Tibial nerve (tissue), 4 donors: ENCODE measurements at regions not wholly inside any gene's neighbourhood (a gene's known extent, or its start where the extent isn't known, plus 50 kb on each side); places are given as distances from the start of the nearest gene placed in this dataset.

Experiments
- EP300 ChIP-seq, 2 donors: sonication (generic); formaldehyde crosslinking; IDR thresholded peaks; one replicate each; pipeline ENCODE4 v1.6.1; 2017; ENCODE audit warnings: antibody characterized with exemption in 2 of 2, mild to moderate bottlenecking in 1 of 2
- POLR2A ChIP-seq, 2 donors: fragments of 450-650 bp; IDR thresholded peaks; one replicate each; pipeline ENCODE4 v1.6.1; 2017; ENCODE audit warnings: antibody characterized with exemption in 2 of 2, mild to moderate bottlenecking in 2 of 2, moderate library complexity in 2 of 2
- TF ChIP-seq, protein P1 (sequence below), 5 experiments: fragments of 200-600 bp in 3 of 5; fragments of 450-650 bp in 2 of 5; sonication (generic) in 3 of 5; IDR thresholded peaks; one replicate each; pipeline ENCODE4 v1.5.1; 2016 to 2019; ENCODE audit warnings: antibody characterized with exemption in 5 of 5, mild to moderate bottlenecking in 3 of 5, moderate library complexity in 2 of 5

DNA sequence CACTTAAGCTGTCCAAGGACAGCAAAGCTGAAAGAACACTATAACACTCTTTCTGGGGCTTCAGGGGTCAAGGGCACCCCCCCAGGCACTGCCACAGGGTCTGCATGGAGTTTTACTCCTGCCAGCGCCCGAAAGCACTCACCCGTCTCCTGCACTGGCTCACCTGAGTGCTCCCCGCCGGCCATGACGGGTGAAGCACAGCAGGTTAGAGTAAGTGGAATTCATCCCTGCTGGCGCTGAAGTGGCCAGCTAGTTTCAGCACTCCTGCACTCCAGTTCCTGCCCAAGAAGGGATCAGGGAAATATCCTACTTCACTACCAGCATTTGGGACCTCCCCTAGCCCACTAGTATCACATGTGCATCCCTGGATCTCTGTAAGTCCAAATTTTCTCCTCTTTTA, 516.0 kb downstream of the ZNF608 start:
- TF ChIP-seq POLR2A (IDR thresholded peaks at IDR 0.05) (no peak), EP300 (IDR thresholded peaks at IDR 0.05) (no peak)
- TF ChIP-seq, protein P1, sequence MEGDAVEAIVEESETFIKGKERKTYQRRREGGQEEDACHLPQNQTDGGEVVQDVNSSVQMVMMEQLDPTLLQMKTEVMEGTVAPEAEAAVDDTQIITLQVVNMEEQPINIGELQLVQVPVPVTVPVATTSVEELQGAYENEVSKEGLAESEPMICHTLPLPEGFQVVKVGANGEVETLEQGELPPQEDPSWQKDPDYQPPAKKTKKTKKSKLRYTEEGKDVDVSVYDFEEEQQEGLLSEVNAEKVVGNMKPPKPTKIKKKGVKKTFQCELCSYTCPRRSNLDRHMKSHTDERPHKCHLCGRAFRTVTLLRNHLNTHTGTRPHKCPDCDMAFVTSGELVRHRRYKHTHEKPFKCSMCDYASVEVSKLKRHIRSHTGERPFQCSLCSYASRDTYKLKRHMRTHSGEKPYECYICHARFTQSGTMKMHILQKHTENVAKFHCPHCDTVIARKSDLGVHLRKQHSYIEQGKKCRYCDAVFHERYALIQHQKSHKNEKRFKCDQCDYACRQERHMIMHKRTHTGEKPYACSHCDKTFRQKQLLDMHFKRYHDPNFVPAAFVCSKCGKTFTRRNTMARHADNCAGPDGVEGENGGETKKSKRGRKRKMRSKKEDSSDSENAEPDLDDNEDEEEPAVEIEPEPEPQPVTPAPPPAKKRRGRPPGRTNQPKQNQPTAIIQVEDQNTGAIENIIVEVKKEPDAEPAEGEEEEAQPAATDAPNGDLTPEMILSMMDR (IDR thresholded peaks at IDR 0.05) = no peak
